Right ventricle myocardium inferior (tissue), 1 donor: ENCODE measurements at regions not wholly inside any gene's neighbourhood (a gene's known extent, or its start where the extent isn't known, plus 50 kb on each side); places are given as distances from the start of the nearest gene placed in this dataset.
"Not testable (repeated sequence)": the region's sequence is repeated elsewhere in the genome, so short reads cannot be mapped to it uniquely, and the experiment has no call there.

ENCODE experiments used
- ATAC-seq: fragments of 200-7000 bp; cut with Tn5 transposase; one replicate; pipeline ENCODE4 v1.9.1; 2020; ENCODE audit warnings: mild to moderate bottlenecking, moderate library complexity
- DNase-seq: peaks from one replicate; pipeline ENCODE4 v3.0.0; 2021; ENCODE audit errors: missing footprints
- intact Hi-C: fragments of 100-400 bp; cut with DNase I; formaldehyde crosslinking; loops from one replicate; pipeline ENCODE4 v1.11.0; 2022
- donor health status: DM: no; HTN: yes; CAD: no; lungs with severe emphysema.

- intact Hi-C loops, result no loop called here
- no peak for ATAC-seq
- DNase-seq, result no peak
These were observed 460.6 kb downstream of the DMRT2 start for GRCh38 chr9:1510712-1511111.

DNA sequence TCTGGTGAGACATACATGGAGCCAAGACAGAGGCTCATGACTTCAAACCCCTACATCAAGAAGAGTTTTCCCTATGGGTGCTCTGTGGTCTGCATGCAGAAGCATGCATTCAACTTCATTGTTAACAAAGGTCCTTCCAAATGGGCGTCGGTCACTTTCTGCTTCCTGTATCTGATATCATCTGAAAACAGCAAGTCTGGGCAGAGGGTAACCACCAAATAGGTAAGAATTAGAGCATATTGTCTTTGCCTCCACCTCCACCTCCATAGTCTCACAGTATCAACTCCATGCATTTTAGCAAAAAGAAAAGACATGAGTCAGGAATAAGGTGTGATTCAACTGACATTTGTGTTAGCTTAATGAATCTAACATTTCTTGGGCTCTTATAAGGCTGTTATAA, 462.9 kb downstream of the DMRT2 start:
- DNase-seq, result no peak
- no peak for ATAC-seq
- intact Hi-C loops, result no loop called here

DNA sequence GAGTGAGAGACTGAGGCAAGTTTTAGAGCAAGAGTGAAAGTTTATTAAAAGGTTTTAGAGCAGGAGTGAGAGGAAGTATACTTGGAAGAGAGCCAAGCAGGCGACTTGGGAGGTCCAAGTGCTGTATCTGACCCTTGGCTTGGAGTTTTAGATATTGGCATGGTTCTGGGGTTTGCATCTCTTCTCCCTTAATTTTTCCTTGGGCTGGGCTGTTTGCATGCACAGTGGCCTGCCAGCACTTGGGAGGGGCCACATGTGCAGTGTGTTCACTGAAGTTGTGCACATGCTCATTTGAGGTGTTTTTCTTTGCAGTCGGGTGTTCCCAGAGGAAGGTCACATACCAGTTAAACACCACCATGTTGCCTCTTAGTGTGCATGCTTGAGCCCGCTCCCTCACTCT, 464.1 kb downstream of the DMRT2 start:
- DNase-seq, result no peak
- intact Hi-C loops, result no loop called here
- no peak for ATAC-seq

- intact Hi-C loops, result no loop called here
- DNase-seq, result no peak
- ATAC-seq, result no peak
These were observed 464.7 kb downstream of the DMRT2 start for GRCh38 chr9:1514776-1515363.

GRCh38 chr9:1515557-1515956, 465.4 kb downstream of the DMRT2 start:
- DNase-seq (no peak), ATAC-seq (no peak)
- intact Hi-C loops, result no loop called here

GRCh38 chr9:1521547-1521946, 471.4 kb downstream of the DMRT2 start:
- DNase-seq, result no peak
- intact Hi-C loops, result no loop called here
- no peak for ATAC-seq

- DNase-seq, result no peak
- ATAC-seq, result no peak
- intact Hi-C loops, result no loop called here
These were observed 472.1 kb downstream of the DMRT2 start for GRCh38 chr9:1522219-1522767.

- intact Hi-C loops, result no loop called here
- DNase-seq, result no peak
These were observed 478.3 kb downstream of the DMRT2 start for GRCh38 chr9:1528456-1528855.

DNA sequence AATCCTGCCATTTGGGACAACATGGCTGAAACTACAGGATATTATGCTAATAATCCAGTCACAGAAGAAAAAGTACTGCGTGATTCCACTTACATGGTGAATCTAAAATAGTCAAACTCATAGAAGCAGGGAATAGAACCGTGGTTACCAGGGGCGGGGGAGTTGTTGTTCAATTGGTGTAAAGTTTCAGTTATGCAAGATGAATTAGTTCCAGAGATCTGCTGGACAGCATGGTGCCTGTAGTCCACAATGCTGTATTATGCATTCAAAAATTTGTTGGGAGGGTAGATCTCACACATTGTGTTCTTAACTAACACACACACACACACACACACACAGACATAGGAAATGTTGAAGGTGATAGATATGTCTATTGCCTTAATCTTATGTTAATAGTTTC, 480.5 kb downstream of the DMRT2 start:
- ATAC-seq (no peak), DNase-seq (no peak)
- intact Hi-C loops, result no loop called here

More at GRCh38 chr9:1528456-1528855, 478.3 kb downstream of the DMRT2 start:
- ATAC-seq, result no peak

DNA sequence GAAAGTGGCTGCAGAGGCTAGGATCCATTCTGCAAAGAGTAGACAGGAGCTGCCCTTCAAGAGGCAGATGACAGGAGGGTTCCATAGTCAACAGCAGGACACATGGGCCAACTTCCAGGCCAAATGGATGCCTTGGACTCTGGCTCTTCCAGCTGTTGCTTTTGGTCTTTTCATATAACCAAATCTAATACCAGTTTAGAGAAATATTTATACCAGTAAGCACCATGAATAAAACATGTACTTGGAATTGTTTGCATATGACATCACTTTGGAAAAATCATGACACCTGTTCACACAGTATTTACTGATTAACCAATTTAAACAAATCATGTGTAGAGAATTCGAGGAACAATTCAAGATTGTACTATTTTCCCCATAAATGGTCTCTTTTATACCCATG, 481.3 kb downstream of the DMRT2 start:
- no peak for DNase-seq
- intact Hi-C loops, result no loop called here
- ATAC-seq, result no peak

GRCh38 chr9:1532171-1532570, 482.0 kb downstream of the DMRT2 start:
- intact Hi-C loops, result no loop called here
- ATAC-seq, result no peak
- no peak for DNase-seq

DNA sequence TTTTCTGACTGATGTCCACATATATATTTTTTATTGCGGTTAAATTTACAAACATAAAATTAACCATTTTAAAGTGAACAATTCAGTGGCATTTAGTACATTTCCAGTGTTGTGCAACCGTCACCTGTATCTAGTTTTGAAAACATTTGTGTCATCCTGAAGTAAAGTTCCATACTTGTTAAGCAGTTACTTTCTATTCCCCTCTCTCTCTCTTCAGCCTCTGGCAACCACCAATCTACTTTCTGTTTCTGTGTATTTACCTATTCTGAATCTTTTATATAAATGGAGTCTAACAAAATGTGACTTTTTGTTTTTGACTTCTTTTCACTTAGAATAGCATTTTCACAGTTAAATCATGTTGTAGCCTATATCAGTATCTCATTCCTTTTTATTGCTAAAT, 480.1 kb upstream of the SMARCA2 start:
- DNase-seq (no peak), ATAC-seq (no peak)
- intact Hi-C loops, result no loop called here

DNA sequence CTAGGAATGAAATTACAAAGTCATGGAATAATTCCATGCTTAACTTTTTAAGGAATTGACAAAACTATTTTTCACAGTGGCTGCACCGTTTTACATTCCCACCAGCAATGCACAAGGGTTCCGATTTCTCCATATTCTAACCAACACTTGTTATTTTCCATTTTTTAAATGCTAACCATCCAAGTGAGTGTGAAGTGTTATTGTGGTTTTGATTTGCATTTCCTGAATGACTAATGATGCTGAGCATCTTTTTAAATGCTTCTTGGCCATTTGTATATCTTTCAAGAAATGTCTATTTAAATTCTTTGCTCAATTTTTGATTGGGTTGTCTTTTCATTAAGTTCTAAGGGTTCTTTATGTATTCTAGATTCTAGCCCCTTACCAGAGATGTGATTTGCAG, 479.5 kb upstream of the SMARCA2 start:
- intact Hi-C loops, result no loop called here
- ATAC-seq (no peak), DNase-seq (no peak)

- DNase-seq (no peak), ATAC-seq (no peak)
- intact Hi-C loops, result no loop called here
These were observed 478.5 kb upstream of the SMARCA2 start for GRCh38 chr9:1536522-1537170.

- ATAC-seq (no peak), DNase-seq (no peak)
- intact Hi-C loops, result no loop called here
These were observed 476.8 kb upstream of the SMARCA2 start for GRCh38 chr9:1538301-1538700.

DNA sequence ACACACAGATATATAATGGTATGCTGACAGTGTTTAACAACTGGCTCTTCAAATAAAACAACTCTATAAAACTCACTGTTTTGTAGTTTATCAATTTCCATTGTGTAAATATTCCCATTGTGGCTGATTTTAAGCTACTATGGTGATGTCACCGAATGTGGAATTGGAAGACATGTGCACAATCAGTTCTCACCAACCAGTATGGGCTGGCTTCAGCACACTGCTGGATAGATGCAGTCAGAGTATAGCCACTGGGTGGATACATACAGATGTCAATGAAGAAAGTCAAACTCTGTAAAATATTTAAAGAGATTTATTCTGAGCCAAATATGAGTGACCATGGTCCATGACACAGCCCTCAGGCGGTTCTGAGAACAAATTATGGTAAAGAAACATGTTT, 475.9 kb upstream of the SMARCA2 start:
- DNase-seq (no peak), ATAC-seq (no peak)
- intact Hi-C loops, result no loop called here

DNA sequence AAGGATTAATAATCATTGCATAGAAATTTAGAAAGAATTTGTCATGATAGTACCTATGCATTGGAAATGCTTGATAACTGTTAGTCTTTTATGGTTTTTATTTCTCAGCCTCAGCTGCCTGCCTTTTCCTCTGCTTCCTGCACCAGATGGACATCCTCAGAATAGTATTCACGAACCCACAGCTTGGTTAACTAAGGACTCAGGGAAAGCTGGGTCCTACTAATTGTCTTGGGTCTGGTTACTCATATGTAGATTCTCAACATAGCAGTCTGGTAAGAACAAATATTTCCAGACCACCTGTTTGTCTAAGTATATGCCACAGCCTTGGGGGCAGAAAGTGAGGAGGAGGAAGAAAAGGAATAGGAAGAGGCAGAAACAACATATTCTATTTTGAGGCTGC, 464.5 kb upstream of the SMARCA2 start:
- ATAC-seq (no peak), DNase-seq (no peak)
- intact Hi-C loops, result no loop called here

GRCh38 chr9:1554081-1555035, 460.8 kb upstream of the SMARCA2 start:
- intact Hi-C loops, result no loop called here
- ATAC-seq (no peak), DNase-seq (no peak)

DNA sequence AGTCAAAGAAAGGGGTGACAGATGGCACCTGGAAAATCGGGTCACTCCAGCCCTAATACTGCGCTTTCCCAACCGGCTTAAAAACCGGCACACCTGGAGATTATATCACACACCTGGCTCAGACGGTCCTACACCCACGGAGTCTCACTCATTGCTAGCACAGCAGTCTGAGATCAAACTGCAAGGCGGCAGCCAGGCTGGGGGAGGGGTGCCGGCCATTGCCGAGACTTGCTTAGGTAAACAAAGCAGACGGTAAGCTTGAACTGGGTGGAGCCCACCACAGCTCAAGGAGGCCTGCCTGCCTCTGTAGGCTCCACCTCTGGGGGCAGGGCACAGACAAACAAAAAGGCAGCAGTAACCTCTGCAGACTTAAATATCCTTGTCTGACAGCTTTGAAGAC, 456.5 kb upstream of the SMARCA2 start:
- DNase-seq, intact Hi-C loops, ATAC-seq: not testable (repeated sequence)

DNA sequence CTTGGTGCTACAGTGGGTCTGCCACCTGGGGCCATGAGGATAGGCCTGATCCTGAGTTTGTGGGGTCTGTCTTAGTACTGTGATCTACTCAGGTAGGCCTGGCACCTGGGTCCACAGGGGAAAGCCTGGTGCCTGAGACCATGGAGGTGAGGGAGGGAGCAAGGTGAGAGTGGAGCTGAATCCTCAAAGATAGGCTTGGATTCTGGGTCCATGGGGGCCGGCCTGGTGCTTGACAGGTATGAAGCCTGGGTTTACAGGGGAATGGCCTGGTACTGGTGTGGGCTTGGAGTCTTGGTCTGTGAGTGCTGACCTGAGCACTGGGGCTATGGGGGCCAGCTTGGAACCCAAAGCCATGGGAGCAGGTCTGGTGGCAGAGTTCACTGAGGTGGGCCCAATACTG, 439.2 kb upstream of the SMARCA2 start:
- DNase-seq (peak; percentile 37), ATAC-seq (no peak)
- intact Hi-C loops, result no loop called here
